HepG2 (cell line): ENCODE measurements at regions not wholly inside any gene's neighbourhood (a gene's known extent, or its start where the extent isn't known, plus 50 kb on each side); places are given as distances from the start of the nearest gene placed in this dataset.

ENCODE experiments used
- ATAC-seq: fragments of 200-7000 bp; cut with Tn5 transposase; 3 replicates; pipeline ENCODE4 v1.9.1; 2020; ENCODE audit warnings: mild to moderate bottlenecking, moderate library complexity
- BruUV-seq: library from RNA; stranded (reverse); fragments of 400-500 nt; replicated peaks from 2 replicates; lab custom pipeline; 2021; lab: Mats Ljungman, UMichigan
- CTCF ChIA-PET: fragments of 300-600 bp; formaldehyde crosslinking; extraction: SDS; loops from one replicate; lab custom pipeline; 2021; ENCODE audit warnings: low total read pairs, inconsistent platforms, low intra/inter-chr PET ratio; lab: Yijun Ruan, JAX
- POLR2A ChIA-PET: fragments of 350-600 bp; sonication (Branson Sonifier 250); formaldehyde crosslinking; loops from one replicate; lab custom pipeline; 2020; ENCODE audit warnings: antibody characterized with exemption, inconsistent platforms; lab: Yijun Ruan, JAX
- DNase-seq: peaks from one replicate; pipeline ENCODE4 v3.0.0-alpha.2; 2015; ENCODE audit warnings: low spot score
- FAIRE-seq: peaks from 3 replicates; lab custom pipeline; 2011; peaks lifted over from hg19 to GRCh38; lab: Jason Lieb, UNC
- H2AFZ ChIP-seq: one replicate; pipeline ENCODE4 v1.6.1; 2011; ENCODE audit warnings: low read length, inconsistent platforms
- H3K27ac ChIP-seq: fragments of 300-600 bp; 3 replicates; pipeline ENCODE4 v1.8.0; 2011; ENCODE audit warnings: mixed run types, mild to moderate bottlenecking, mixed read lengths, low read length, inconsistent platforms; ENCODE audit not compliant: insufficient read depth; ENCODE audit errors: extremely low read length
- H3K27me3 ChIP-seq, 2 experiments: fragments of 200-600 bp in 1 of 2; 2 replicates in 1 of 2; 3 replicates in 1 of 2; pipeline versions ENCODE4 v1.6.0 to v1.8.0; 2011; ENCODE audit warnings: low read length in 2 of 2, mild to moderate bottlenecking in 2 of 2, moderate library complexity in 2 of 2, inconsistent platforms in 1 of 2; ENCODE audit not compliant: insufficient read depth in 2 of 2, control insufficient read depth in 1 of 2
- H3K36me3 ChIP-seq, 2 experiments: fragments of 200-600 bp in 1 of 2; replicated peaks in 1 of 2; 2 replicates in 1 of 2; 3 replicates in 1 of 2; pipeline versions ENCODE4 v1.5.1 to v1.8.0; 2011; ENCODE audit warnings: low read length in 2 of 2, inconsistent platforms in 1 of 2; ENCODE audit not compliant: insufficient read depth in 2 of 2, control insufficient read depth in 1 of 2
- H3K4me1 ChIP-seq: 2 replicates; pipeline ENCODE4 v1.5.1; 2012; ENCODE audit warnings: low read length, inconsistent platforms; ENCODE audit not compliant: insufficient read depth
- H3K4me2 ChIP-seq: 2 replicates; pipeline ENCODE4 v1.6.0; 2011; ENCODE audit warnings: low read depth, low read length, inconsistent platforms
- H3K4me3 ChIP-seq, 3 experiments: fragments of 200-600 bp in 1 of 3; sonication (generic), shearing (Covaris generic) in 1 of 3; replicated peaks in 1 of 3; 2 replicates each; pipeline ENCODE4 v1.5.1; 2011 to 2016; ENCODE audit warnings: low read length in 3 of 3, inconsistent platforms in 2 of 3, low read depth in 2 of 3, mild to moderate bottlenecking in 2 of 3, control low read depth in 1 of 3, mixed read lengths in 1 of 3; ENCODE audit not compliant: insufficient read depth in 1 of 3
- H3K79me2 ChIP-seq: one replicate; pipeline ENCODE4 v1.6.1; 2011; ENCODE audit warnings: low read length, inconsistent platforms; ENCODE audit not compliant: insufficient read depth
- H3K9ac ChIP-seq: 2 replicates; pipeline ENCODE4 v1.6.0; 2011; ENCODE audit warnings: mild to moderate bottlenecking, low read depth, low read length, inconsistent platforms; ENCODE audit not compliant: insufficient read depth
- H3K9me3 ChIP-seq: 2 replicates; pipeline ENCODE4 v1.5.1; 2012; ENCODE audit warnings: mild to moderate bottlenecking, low read length
- H4K20me1 ChIP-seq: 2 replicates; pipeline ENCODE4 v1.6.0; 2011; ENCODE audit warnings: inconsistent platforms, mild to moderate bottlenecking, low read length, moderate library complexity; ENCODE audit not compliant: insufficient read depth
- ARID4A ChIP-seq: sonication (generic); formaldehyde crosslinking; IDR thresholded peaks from 2 replicates; pipeline ENCODE4 v1.5.0; 2020; ENCODE audit warnings: mild to moderate bottlenecking, missing genetic modification reagents, borderline replicate concordance
- BORCS8-MEF2B ChIP-seq: sonication (generic); formaldehyde crosslinking; IDR thresholded peaks from 2 replicates; pipeline ENCODE4 v1.8.0; 2022; ENCODE audit warnings: mild to moderate bottlenecking, missing genetic modification reagents
- GABPB1 ChIP-seq: IDR thresholded peaks from 2 replicates; pipeline ENCODE4 v1.6.1; 2016; ENCODE audit warnings: mild to moderate bottlenecking, missing genetic modification reagents, moderate library complexity, missing compliant biosample characterization
- HMGA1 ChIP-seq: sonication (generic); formaldehyde crosslinking; conservative IDR thresholded peaks from 2 replicates; pipeline ENCODE4 v1.4.0; 2020; ENCODE audit warnings: missing genetic modification reagents
- IRX3 ChIP-seq: sonication (generic); formaldehyde crosslinking; IDR thresholded peaks from 2 replicates; pipeline ENCODE4 v1.8.1; 2023; ENCODE audit warnings: mild to moderate bottlenecking, low read depth, missing genetic modification reagents, borderline replicate concordance
- MAFF ChIP-seq: IDR thresholded peaks from 2 replicates; pipeline ENCODE4 v1.6.1; 2011; ENCODE audit warnings: low read depth, low read length, improper control_type of control experiment
- MAFK ChIP-seq, 2 experiments: IDR thresholded peaks in 1 of 2; conservative IDR thresholded peaks in 1 of 2; 2 replicates each; pipeline ENCODE4 v1.6.1; 2011; ENCODE audit warnings: improper control_type of control experiment in 2 of 2, low read length in 2 of 2
- RBM22 ChIP-seq: fragments of 200-400 bp; formaldehyde crosslinking; optimal IDR thresholded peaks from 2 replicates; pipeline ENCODE3; 2017; ENCODE audit warnings: mild to moderate bottlenecking, low read length, moderate library complexity
- SIX1 ChIP-seq: sonication (generic); formaldehyde crosslinking; IDR thresholded peaks from 2 replicates; pipeline ENCODE4 v1.4.0; 2020; ENCODE audit warnings: missing genetic modification reagents, borderline replicate concordance
- ZBTB34 ChIP-seq: sonication (generic); formaldehyde crosslinking; IDR thresholded peaks from 2 replicates; pipeline ENCODE4 v1.8.0; 2022; ENCODE audit warnings: mild to moderate bottlenecking, missing genetic modification reagents
- ZNF234 ChIP-seq: sonication (generic); formaldehyde crosslinking; conservative IDR thresholded peaks from 2 replicates; pipeline ENCODE4 v1.5.1; 2020; ENCODE audit warnings: mild to moderate bottlenecking, missing genetic modification reagents
- ZNF607 ChIP-seq: sonication (generic); formaldehyde crosslinking; IDR thresholded peaks from 2 replicates; pipeline ENCODE4 v1.5.1; 2020; ENCODE audit warnings: missing genetic modification reagents, mild to moderate bottlenecking, borderline replicate concordance
- ZNF773 ChIP-seq: sonication (generic); formaldehyde crosslinking; IDR thresholded peaks from 2 replicates; pipeline ENCODE4 v1.4.0; 2020; ENCODE audit warnings: missing genetic modification reagents, borderline replicate concordance
- WGBS: methylation state at CpG from one replicate; pipeline ENCODE4 v1.1.6; 2017; ENCODE audit warnings: low lambda C conversion rate; 5-methylcytosine and 5-hydroxymethylcytosine counted together
- in situ Hi-C: cut with HindIII; loops from 2 replicates; pipeline ENCODE4 v1.10.0; 2017; ENCODE audit warnings: low pct_unique_long_range_greater_than_20kb; ENCODE audit not compliant: extremely low pct_ligation_motif_present
- intact Hi-C: fragments of 100-400 bp; cut with micrococcal nuclease; formaldehyde crosslinking; loops from one replicate; pipeline ENCODE4 v1.10.0; 2022; ENCODE audit not compliant: unreplicated experiment

GRCh38 chr11:26112264-26112663 is 219.7 kb upstream of the ANO3 start:
- TF ChIP-seq ZNF234 (CRISPR knock-in tag) (no peak), MAFK (conservative IDR thresholded peaks at IDR 0.05 in 1 of 2, IDR thresholded peaks at IDR 0.05 in 1 of 2; ENCODE audit: low read length in 2 of 2) (peak; percentile 97 to 99), MAFF (peak; percentile 99), ARID4A (CRISPR knock-in tag) (no peak)
- 0 out of 2 replicates have a peak, but pooled peaks cover 8% of the 10 kb centered on the region for H3K9me3 ChIP-seq
- POLR2A ChIA-PET: no interaction called here
- no peaks in the 10 kb centered on the region for H3K79me2 ChIP-seq
- H3K4me1 ChIP-seq: no peaks in the 10 kb centered on the region
- no peak overlapping the region for H2AFZ ChIP-seq
- CTCF ChIA-PET: no interaction called here
- no peak overlapping the region for H3K4me3 ChIP-seq
- DNase-seq: no peak
- H3K27me3 ChIP-seq: no peaks in the 10 kb centered on the region
- in situ Hi-C loops: no loop called here
- no peaks in the 10 kb centered on the region for H4K20me1 ChIP-seq
- no peak for ATAC-seq
- H3K36me3 ChIP-seq: no peaks in the 10 kb centered on the region
- FAIRE-seq: no peak
- no TSS peak for BruUV-seq
- no peak overlapping the region for H3K9ac ChIP-seq
- no peak overlapping the region for H3K4me2 ChIP-seq
- H3K27ac ChIP-seq: no peak overlapping the region
- intact Hi-C loops: no loop called here

- H3K4me2 ChIP-seq: no peak overlapping the region
- no peaks in the 10 kb centered on the region for H3K4me1 ChIP-seq
- intact Hi-C loops: no loop called here
- 55% methylated on average over 2 of the region's 2 CpGs for WGBS
- no peak overlapping the region for H3K27ac ChIP-seq
- no peak overlapping the region for H3K4me3 ChIP-seq
- no TSS peak for BruUV-seq
- in situ Hi-C loops: no loop called here
- ChIA-PET POLR2A (no interaction called here), CTCF (no interaction called here)
- DNase-seq (no peak), ATAC-seq (no peak), FAIRE-seq (no peak)
- H3K27me3 ChIP-seq: no peaks in the 10 kb centered on the region
- no peak overlapping the region for H3K9ac ChIP-seq
- no peaks in the 10 kb centered on the region for H3K9me3 ChIP-seq
- H3K79me2 ChIP-seq: no peaks in the 10 kb centered on the region
- H2AFZ ChIP-seq: no peak overlapping the region
- H3K36me3 ChIP-seq: no peaks in the 10 kb centered on the region
- no peaks in the 10 kb centered on the region for H4K20me1 ChIP-seq
- no peak for TF ChIP-seq BORCS8-MEF2B (CRISPR knock-in tag)
- TF ChIP-seq GABPB1 (CRISPR knock-in tag): no peak
- TF ChIP-seq SIX1 (CRISPR knock-in tag): no peak
- no peak for TF ChIP-seq RBM22
- no peak for TF ChIP-seq HMGA1
- no peak for TF ChIP-seq ZNF773 (CRISPR knock-in tag)
- TF ChIP-seq IRX3 (CRISPR knock-in tag): no peak
- no peak for TF ChIP-seq ZBTB34
- no peak for TF ChIP-seq ZNF607 (CRISPR knock-in tag)
Measured at GRCh38 chr11:26121466-26121865, 210.5 kb upstream of the ANO3 start.
